Activated naive CD4-positive, alpha-beta T cell treated with anti-CD3 and anti-CD28 coated beads, Interleukin-2, amount 50 U/mL, for 24 hours (primary cell): ENCODE measurements at regions not wholly inside any gene's neighbourhood (a gene's known extent, or its start where the extent isn't known, plus 50 kb on each side); places are given as distances from the start of the nearest gene placed in this dataset.
"Not testable (repeated sequence)": the region's sequence is repeated elsewhere in the genome, so short reads cannot be mapped to it uniquely, and the experiment has no call there.

Experiments
- H3K27ac Mint-ChIP-seq: one replicate; pipeline ENCODE4 v1.8.0; 2021; ENCODE audit warnings: mild to moderate bottlenecking, mixed read lengths
- H3K27me3 Mint-ChIP-seq: one replicate; pipeline ENCODE4 v1.8.0; 2021; ENCODE audit warnings: mixed read lengths
- H3K36me3 Mint-ChIP-seq: one replicate; pipeline ENCODE4 v1.8.0; 2021; ENCODE audit warnings: mixed read lengths
- H3K4me1 Mint-ChIP-seq: one replicate; pipeline ENCODE4 v1.8.0; 2021; ENCODE audit warnings: mixed read lengths
- H3K4me3 Mint-ChIP-seq: one replicate; pipeline ENCODE4 v1.8.0; 2021; ENCODE audit warnings: mild to moderate bottlenecking, mixed read lengths
- H3K9me3 Mint-ChIP-seq: one replicate; pipeline ENCODE4 v1.8.0; 2021; ENCODE audit warnings: mixed read lengths

DNA sequence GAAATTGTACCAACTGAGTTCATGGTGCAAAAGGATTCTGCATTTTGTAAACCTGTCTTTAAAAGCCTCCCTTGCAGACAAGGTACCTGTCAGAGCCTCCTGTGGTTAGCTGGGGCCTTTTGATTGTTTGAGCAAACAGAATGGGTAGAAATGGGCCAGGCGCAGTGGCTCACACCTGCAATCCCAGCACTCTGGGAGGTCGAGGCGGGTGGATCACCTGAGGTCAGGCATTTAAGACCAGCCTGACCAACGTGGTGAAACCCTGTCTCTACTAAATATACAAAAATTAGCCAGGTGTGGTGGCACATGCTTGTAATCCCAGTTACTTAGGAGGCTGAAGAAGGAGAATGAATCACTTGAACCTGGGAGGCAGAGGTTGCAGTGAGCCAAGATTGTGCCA lies 332.9 kb upstream of the ID2 start:
- H3K4me3 Mint-ChIP-seq, H3K9me3 Mint-ChIP-seq, H3K4me1 Mint-ChIP-seq, H3K27me3 Mint-ChIP-seq, H3K36me3 Mint-ChIP-seq: not testable (repeated sequence)
- peak overlapping the region; percentile 8 for H3K27ac Mint-ChIP-seq

DNA sequence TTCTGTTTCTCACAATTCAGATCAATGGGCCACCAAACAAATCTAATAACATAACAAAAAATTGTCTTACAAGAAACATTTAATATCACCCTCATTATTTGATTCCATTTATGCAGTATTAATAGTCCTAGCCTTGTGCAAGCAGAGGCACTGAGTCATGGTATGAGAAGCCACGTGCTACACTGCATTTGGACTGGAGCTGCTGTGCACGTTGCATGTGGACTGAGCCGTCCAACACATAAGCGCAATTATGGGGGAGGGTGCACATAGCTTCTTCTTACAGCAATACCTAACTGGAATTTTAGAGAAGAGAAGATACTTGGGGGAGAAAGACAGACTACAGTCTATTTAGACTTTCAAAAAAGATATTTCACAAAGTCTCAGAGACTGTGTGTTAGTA lies 329.6 kb upstream of the ID2 start:
- Mint-ChIP-seq H3K36me3 (no peaks in the 10 kb centered on the region), H3K9me3 (no peaks in the 10 kb centered on the region), H3K27me3 (no peaks in the 10 kb centered on the region), H3K27ac (no peak overlapping the region), H3K4me3 (no peak overlapping the region), H3K4me1 (no peaks in the 10 kb centered on the region)

DNA sequence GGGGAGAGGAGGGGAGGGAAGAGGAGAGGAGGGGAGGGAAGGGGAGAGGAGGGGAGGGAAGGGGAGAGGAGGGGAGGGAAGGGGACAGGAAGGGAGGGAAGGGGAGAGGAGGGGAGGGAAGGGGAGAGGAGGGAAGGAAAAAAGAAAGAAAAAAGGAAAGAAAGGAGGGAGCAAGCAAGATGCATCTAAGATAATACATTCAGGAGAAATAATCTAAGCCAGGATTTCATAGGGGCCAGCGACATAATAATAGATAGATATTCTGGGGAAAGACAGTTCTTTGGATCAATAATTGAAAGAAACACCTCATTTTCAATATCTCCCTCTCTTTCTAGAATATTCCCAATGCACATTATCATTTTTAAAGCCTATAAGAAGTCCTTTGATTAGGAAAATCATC lies 328.9 kb upstream of the ID2 start:
- Mint-ChIP-seq H3K4me3 (no peak overlapping the region), H3K27me3 (no peaks in the 10 kb centered on the region), H3K4me1 (no peaks in the 10 kb centered on the region), H3K9me3 (no peaks in the 10 kb centered on the region), H3K36me3 (no peaks in the 10 kb centered on the region), H3K27ac (no peak overlapping the region)

DNA sequence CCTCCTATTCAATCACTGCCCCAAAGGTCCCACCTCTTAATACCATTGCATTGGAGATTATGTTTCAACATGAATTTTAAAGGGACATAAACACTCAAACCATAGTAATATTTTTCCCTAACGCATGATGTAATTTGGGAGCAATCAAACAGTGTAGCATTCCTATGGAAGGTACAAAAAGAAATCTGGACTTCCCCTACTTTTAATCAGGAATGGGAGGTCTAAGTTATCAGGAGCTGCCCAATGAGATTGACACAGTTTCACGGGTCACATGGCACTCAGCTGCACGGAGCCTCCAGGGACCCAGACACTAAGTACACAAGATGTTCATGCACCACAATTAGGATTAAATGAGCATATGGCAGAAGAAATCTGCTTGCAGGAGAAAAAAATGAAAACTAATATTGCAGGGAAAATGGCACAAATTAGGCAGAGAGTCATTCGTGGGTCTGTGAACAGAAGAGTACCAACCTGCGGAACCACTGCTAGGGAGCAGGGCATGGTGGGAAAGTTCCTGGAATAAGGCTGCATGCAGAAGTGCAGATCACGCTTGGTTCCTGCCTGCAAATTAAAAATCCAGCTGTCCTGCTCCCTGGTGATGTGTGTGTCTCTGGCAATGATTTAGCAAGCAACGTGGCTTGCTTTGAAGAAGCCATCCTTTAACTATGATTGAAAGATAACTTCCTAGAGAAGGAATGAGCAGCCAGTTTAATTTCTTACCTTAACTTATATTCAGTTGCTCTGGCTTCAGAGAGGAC lies 326.6 kb upstream of the ID2 start:
- no peak overlapping the region for H3K4me3 Mint-ChIP-seq
- H3K27ac Mint-ChIP-seq = peak overlapping the region; percentile 36
- H3K27me3 Mint-ChIP-seq = no peaks in the 10 kb centered on the region
- H3K36me3 Mint-ChIP-seq = no peaks in the 10 kb centered on the region
- no peaks in the 10 kb centered on the region for H3K9me3 Mint-ChIP-seq
- no peaks in the 10 kb centered on the region for H3K4me1 Mint-ChIP-seq

DNA sequence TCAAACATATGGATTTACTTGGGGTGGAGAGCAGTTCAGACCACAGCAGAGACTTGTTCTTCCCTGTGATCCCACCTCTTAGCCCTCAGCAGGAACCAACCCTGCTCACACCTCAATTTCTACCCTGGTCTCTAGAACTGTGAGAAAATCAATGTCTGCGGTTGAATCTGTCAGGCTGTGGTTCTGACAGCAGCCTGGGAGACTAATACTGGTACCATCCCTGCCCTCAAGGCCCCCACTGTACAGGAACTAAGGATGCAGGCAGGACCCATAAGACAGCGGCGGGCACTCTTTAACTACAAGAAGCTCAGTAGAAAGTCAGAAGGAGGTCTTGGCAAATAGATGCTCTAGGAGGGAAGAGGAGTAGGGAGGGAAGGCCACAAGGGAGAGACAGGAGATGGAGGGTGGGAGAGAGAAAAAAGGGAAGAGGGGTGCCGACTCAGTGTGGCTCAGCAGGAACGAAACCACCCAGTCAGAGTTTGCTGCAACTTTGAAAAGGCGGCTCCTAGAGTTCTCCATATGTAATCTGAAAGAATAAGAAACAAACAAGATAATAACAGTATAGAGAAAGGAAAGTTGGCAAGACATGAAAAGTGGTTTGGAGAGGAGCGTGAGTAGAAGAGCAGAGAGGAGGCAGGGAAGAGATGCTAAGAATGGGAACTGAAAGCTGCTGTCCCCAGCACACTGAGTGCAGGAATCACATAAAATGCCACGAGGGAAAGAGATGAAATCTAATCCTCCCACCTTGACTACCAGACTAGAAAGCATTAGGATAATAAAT lies 323.9 kb upstream of the ID2 start:
- H3K27ac Mint-ChIP-seq = peak overlapping the region; percentile 6
- H3K27me3 Mint-ChIP-seq = no peaks in the 10 kb centered on the region
- H3K4me3 Mint-ChIP-seq = no peak overlapping the region
- no peaks in the 10 kb centered on the region for H3K4me1 Mint-ChIP-seq
- no peaks in the 10 kb centered on the region for H3K36me3 Mint-ChIP-seq
- H3K9me3 Mint-ChIP-seq = no peaks in the 10 kb centered on the region

DNA sequence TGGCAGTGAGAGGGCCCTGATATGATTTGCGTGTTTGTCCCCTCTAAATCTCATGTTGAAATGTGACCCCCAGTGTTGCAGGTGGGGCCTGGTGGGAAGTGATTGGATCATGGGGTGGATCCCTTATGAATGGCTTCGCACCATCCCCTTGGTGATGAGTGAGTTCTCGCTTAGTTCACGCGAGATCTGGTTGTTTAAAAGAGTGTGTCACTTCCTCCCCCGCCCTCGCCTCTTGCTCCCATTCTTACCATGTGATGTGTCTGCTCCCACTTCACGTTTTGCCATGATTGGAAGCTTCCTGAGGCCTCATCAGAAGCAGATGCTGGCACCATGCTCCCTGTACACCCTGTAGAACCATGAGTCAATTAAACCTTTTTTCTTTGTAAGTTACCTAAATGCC lies 319.9 kb upstream of the ID2 start:
- H3K36me3 Mint-ChIP-seq = no peaks in the 10 kb centered on the region
- no peaks in the 10 kb centered on the region for H3K9me3 Mint-ChIP-seq
- H3K27ac Mint-ChIP-seq = no peak overlapping the region
- H3K27me3 Mint-ChIP-seq = no peaks in the 10 kb centered on the region
- H3K4me1 Mint-ChIP-seq = no peaks in the 10 kb centered on the region
- H3K4me3 Mint-ChIP-seq = no peak overlapping the region

DNA sequence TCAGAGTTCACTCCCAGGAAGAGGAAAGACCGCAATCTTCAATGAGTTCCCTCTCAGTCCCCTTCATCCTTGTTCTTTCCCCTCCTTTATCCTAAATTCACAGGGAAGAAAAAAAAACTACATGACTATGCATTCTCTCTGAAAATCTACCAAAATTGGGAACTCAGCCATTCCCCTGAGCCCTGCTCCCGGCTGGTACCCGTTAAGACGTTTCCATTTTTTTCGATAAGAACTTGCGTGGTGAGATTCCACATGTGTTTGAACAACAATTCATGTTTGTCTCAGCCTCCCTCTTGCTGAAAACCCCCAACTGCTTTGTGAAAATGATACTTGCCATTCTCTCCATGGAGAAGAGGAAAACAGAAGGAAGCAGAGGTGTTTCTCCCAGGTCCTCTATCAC lies 318.7 kb upstream of the ID2 start:
- H3K27me3 Mint-ChIP-seq = no peaks in the 10 kb centered on the region
- no peaks in the 10 kb centered on the region for H3K4me1 Mint-ChIP-seq
- no peak overlapping the region for H3K4me3 Mint-ChIP-seq
- H3K9me3 Mint-ChIP-seq = no peaks in the 10 kb centered on the region
- no peaks in the 10 kb centered on the region for H3K36me3 Mint-ChIP-seq
- H3K27ac Mint-ChIP-seq = no peak overlapping the region

DNA sequence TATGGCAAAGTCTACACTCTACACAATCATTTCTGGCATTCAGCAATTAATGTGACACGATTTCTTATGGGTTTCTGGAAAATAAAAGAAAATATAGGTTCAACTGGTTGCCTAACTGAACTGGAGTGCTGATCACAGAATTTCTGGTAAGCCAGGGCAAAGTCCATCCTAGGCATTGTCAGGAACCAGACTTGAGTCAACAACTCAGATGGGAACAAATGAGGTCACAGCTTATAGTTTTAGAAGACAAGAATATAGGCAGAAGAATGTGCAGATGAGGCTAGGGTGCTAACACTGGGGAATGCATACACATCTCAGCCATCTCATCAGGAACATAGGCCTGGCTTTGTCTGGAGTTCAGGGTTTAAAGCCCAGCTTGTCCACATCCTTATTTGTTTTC lies 317.2 kb upstream of the ID2 start:
- no peaks in the 10 kb centered on the region for H3K9me3 Mint-ChIP-seq
- H3K4me3 Mint-ChIP-seq = no peak overlapping the region
- no peaks in the 10 kb centered on the region for H3K4me1 Mint-ChIP-seq
- no peaks in the 10 kb centered on the region for H3K27me3 Mint-ChIP-seq
- H3K27ac Mint-ChIP-seq = no peak overlapping the region
- H3K36me3 Mint-ChIP-seq = no peaks in the 10 kb centered on the region

DNA sequence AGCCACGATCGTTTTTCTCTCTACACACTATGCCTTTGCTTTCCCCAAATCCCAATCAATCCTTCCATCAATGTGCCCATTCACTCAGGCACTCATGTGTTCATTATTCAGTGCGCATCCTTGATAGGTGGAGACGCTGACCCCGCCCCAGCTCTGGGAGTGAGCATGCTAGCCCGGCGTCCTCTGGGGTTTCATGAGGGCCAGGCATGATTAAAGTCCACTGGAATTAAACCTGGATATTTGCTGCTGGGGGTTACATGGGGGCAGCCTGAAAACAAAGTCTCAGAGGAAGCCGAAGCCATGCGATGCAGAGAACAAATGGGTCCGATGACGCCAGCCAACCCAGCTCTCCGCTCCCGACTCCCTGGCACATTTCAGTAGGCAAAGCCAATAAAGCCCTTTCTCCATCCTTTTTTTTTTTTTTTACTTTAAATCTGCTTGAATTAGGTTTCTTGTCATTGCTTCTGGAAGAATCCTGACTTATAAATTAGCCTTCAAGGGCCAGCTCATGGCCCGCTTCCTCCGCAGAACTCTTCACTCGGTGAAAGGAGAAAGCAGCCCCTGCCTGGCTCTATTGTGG lies 316.4 kb upstream of the ID2 start:
- Mint-ChIP-seq H3K4me3 (no peak overlapping the region), H3K27me3 (no peaks in the 10 kb centered on the region), H3K36me3 (no peaks in the 10 kb centered on the region), H3K27ac (no peak overlapping the region), H3K9me3 (no peaks in the 10 kb centered on the region), H3K4me1 (no peaks in the 10 kb centered on the region)

DNA sequence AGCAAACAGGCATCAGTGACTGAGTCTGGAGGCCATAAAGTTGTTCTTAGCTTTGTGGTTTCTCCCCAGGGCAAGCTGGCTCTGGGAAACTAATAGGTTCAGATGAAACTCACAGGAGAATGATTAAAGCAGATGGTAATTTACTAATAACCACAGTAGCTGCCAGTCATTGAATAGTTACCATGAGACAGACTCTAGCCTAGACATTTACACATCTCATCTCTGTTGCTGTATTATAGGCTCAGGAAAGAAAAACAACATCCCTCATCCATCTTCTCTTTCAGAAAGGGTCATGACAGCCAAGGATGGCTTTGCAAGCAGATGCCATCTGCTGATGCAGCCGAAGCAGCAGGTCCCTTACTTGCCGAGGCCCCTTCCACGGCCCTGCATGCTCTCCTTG lies 314.0 kb upstream of the ID2 start:
- no peaks in the 10 kb centered on the region for H3K27me3 Mint-ChIP-seq
- no peaks in the 10 kb centered on the region for H3K4me1 Mint-ChIP-seq
- H3K4me3 Mint-ChIP-seq = no peak overlapping the region
- H3K9me3 Mint-ChIP-seq = no peaks in the 10 kb centered on the region
- no peak overlapping the region for H3K27ac Mint-ChIP-seq
- H3K36me3 Mint-ChIP-seq = no peaks in the 10 kb centered on the region

DNA sequence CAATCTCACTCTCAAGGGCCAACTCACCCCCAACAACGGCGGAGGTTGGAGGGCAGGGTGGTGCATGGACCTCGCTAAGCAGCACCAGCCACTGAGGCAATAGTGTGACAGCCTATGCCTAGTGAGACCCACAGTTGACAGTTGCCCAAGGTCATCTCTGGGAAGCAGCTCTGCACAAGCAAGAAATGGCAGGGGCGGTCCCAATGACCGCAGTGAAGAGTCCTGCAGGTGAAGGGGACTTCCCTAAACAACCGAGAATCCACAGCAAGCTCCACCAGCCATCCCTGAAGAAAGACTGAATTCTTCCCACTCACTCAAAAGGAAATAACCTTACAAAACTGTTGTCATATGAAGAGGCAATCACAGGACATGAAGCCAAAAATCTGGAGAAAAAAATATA lies 313.4 kb upstream of the ID2 start:
- Mint-ChIP-seq H3K27ac (no peak overlapping the region), H3K36me3 (no peaks in the 10 kb centered on the region), H3K9me3 (no peaks in the 10 kb centered on the region), H3K4me3 (no peak overlapping the region), H3K4me1 (no peaks in the 10 kb centered on the region), H3K27me3 (no peaks in the 10 kb centered on the region)

DNA sequence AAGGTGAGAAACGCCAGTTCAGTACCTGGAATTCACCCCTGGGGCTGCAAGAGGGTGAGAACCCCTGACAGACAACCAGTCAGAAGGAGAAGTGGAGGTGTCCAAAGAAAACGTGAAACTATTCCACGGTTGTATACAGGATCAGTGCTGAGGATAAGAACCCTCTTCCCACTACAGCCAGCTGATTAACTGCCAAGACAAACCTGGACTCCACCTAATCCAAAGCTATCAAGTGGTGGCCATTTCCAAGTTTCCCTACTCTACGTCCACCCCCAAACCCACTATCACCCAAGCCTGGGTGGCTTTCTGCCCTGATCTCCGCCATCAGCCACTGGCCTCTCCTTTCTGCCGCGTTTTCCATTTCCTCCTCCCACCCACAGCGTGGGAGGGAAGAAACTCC lies 312.3 kb upstream of the ID2 start:
- H3K4me1 Mint-ChIP-seq = no peaks in the 10 kb centered on the region
- no peak overlapping the region for H3K4me3 Mint-ChIP-seq
- H3K9me3 Mint-ChIP-seq = no peaks in the 10 kb centered on the region
- no peaks in the 10 kb centered on the region for H3K36me3 Mint-ChIP-seq
- H3K27ac Mint-ChIP-seq = no peak overlapping the region
- H3K27me3 Mint-ChIP-seq = no peaks in the 10 kb centered on the region

DNA sequence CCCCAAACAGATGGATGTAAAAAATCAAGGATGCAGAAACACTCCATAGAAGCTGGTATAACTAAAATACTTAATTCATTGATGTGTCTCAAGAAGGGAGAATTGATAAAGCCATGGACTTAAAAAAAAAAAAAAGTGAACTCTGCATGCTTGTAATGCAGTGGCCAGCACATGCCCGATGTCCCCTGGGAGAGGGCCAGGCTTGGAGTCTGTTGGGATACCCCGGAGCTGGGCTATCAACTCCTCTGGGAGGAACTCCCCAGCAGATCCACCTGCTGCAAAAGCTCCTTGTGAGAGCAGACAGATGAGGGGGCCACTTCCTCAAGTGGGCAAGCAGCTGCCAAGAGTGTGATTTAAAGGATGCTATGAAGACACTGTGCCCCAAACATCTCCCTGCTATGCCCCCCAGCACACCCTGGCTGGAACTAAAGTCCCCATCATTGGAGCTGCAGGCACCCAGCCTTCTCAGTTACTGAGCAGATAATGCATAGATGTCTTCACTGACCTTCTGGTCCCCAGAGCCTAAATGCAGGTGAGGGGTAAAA lies 311.5 kb upstream of the ID2 start:
- Mint-ChIP-seq H3K27me3 (no peaks in the 10 kb centered on the region), H3K4me1 (no peaks in the 10 kb centered on the region), H3K27ac (no peak overlapping the region), H3K4me3 (no peak overlapping the region), H3K9me3 (no peaks in the 10 kb centered on the region), H3K36me3 (no peaks in the 10 kb centered on the region)

DNA sequence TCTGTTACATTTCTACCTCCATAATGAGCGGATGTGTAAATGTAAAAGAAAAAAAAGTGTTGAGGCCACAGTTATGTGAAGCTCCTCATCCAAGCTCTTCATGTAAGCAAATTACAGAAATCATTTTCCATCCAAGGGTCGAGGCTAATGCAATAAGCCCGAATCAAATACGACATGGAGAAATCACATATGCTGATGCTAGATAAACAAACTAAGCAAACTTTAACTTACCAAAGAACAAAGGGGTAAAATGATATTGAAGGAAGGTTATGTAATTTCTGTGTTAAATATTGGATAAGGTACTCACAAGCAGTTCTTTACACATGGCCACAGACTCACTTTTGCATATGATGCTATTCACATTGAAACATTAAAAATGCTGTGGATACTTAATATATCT lies 310.2 kb upstream of the ID2 start:
- Mint-ChIP-seq H3K9me3 (no peaks in the 10 kb centered on the region), H3K27ac (no peak overlapping the region), H3K27me3 (no peaks in the 10 kb centered on the region), H3K4me3 (no peak overlapping the region), H3K4me1 (no peaks in the 10 kb centered on the region), H3K36me3 (no peaks in the 10 kb centered on the region)

DNA sequence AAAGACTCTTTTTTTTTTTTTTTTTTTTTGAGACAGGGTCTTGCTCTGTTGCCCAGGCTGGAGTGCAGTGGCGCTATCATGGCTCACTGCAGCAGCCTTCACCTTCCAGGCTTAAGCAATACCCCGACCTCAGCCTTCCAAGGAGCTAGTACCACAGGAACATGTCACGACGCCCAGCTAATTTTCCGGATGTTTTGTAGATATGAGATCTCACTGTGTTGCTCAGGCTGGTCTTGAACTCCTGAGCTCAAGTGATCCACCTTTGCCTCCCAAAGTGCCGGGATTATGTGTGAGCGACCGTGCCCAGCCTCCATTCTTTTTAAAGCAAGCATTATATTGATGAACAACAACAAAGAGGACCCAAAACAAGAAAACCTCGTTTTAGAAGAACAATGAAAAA lies 307.1 kb upstream of the ID2 start:
- no peak overlapping the region for H3K27ac Mint-ChIP-seq
- peaks cover 7% of the 10 kb centered on the region for H3K4me1 Mint-ChIP-seq
- H3K36me3 Mint-ChIP-seq = no peaks in the 10 kb centered on the region
- H3K27me3 Mint-ChIP-seq = peaks cover 1% of the 10 kb centered on the region
- no peak overlapping the region for H3K4me3 Mint-ChIP-seq
- H3K9me3 Mint-ChIP-seq = no peaks in the 10 kb centered on the region
